HG03460 (cell line): ENCODE measurements at regions not wholly inside any gene's neighbourhood (a gene's known extent, or its start where the extent isn't known, plus 50 kb on each side); places are given as distances from the start of the nearest gene placed in this dataset.
"Not testable (repeated sequence)": the region's sequence is repeated elsewhere in the genome, so short reads cannot be mapped to it uniquely, and the experiment has no call there.

Experiments used
- ATAC-seq: cut with Tn5 transposase; IDR thresholded peaks from one replicate; pipeline ENCODE4 v1.9.1; 2021; ENCODE audit not compliant: unreplicated experiment

GRCh38 chr6:12474167-12475140, 184.3 kb downstream of the EDN1 start:
- ATAC-seq: no peak

GRCh38 chr6:12476484-12476883, 186.3 kb downstream of the EDN1 start:
- no peak for ATAC-seq

GRCh38 chr6:12477616-12478015, 187.5 kb downstream of the EDN1 start:
- no peak for ATAC-seq

GRCh38 chr6:12478921-12479320, 188.8 kb downstream of the EDN1 start:
- ATAC-seq: no peak

- no peak for ATAC-seq
Observed at GRCh38 chr6:12479451-12479850, 189.3 kb downstream of the EDN1 start.

GRCh38 chr6:12479881-12480280, 189.7 kb downstream of the EDN1 start:
- ATAC-seq: no peak

- ATAC-seq: no peak
Observed at GRCh38 chr6:12480379-12480778, 190.2 kb downstream of the EDN1 start.

GRCh38 chr6:12481292-12481691, 191.1 kb downstream of the EDN1 start:
- ATAC-seq: no peak

- no peak for ATAC-seq
Observed at GRCh38 chr6:12481850-12482249, 191.7 kb downstream of the EDN1 start.

GRCh38 chr6:12482386-12483375, 192.5 kb downstream of the EDN1 start:
- no peak for ATAC-seq

GRCh38 chr6:12483712-12484111, 193.6 kb downstream of the EDN1 start:
- peak; percentile 86 for ATAC-seq

- ATAC-seq: no peak
Observed at GRCh38 chr6:12484519-12484918, 194.4 kb downstream of the EDN1 start.

GRCh38 chr6:12485226-12485764, 195.1 kb downstream of the EDN1 start:
- no peak for ATAC-seq

GRCh38 chr6:12485837-12486236, 195.7 kb downstream of the EDN1 start:
- ATAC-seq: no peak

GRCh38 chr6:12490351-12490903, 200.3 kb downstream of the EDN1 start:
- ATAC-seq: no peak

GRCh38 chr6:12490904-12491571, 200.9 kb downstream of the EDN1 start:
- no peak for ATAC-seq

- ATAC-seq: not testable (repeated sequence)
Observed at GRCh38 chr6:12492929-12493328, 202.8 kb downstream of the EDN1 start.

- no peak for ATAC-seq
Observed at GRCh38 chr6:12493446-12493845, 203.3 kb downstream of the EDN1 start.

- ATAC-seq: no peak
Observed at GRCh38 chr6:12494161-12494560, 204.0 kb downstream of the EDN1 start.

- no peak for ATAC-seq
Observed at GRCh38 chr6:12501990-12502389, 211.8 kb downstream of the EDN1 start.
